Stimulated activated CD4-positive, alpha-beta T cell treated with anti-CD3 and anti-CD28 coated beads, Interleukin-1b, Interleukin-23, amount 100 ng/mL, for 4 hours (primary cell): ENCODE measurements at regions not wholly inside any gene's neighbourhood (a gene's known extent, or its start where the extent isn't known, plus 50 kb on each side); places are given as distances from the start of the nearest gene placed in this dataset.
"Not testable (repeated sequence)": the region's sequence is repeated elsewhere in the genome, so short reads cannot be mapped to it uniquely, and the experiment has no call there.

Experiments
- DNase-seq, 2 donors: peaks; one replicate each; pipeline ENCODE4 v3.0.0-alpha.2; 2020; ENCODE audit warnings: low read depth in 2 of 2

DNA sequence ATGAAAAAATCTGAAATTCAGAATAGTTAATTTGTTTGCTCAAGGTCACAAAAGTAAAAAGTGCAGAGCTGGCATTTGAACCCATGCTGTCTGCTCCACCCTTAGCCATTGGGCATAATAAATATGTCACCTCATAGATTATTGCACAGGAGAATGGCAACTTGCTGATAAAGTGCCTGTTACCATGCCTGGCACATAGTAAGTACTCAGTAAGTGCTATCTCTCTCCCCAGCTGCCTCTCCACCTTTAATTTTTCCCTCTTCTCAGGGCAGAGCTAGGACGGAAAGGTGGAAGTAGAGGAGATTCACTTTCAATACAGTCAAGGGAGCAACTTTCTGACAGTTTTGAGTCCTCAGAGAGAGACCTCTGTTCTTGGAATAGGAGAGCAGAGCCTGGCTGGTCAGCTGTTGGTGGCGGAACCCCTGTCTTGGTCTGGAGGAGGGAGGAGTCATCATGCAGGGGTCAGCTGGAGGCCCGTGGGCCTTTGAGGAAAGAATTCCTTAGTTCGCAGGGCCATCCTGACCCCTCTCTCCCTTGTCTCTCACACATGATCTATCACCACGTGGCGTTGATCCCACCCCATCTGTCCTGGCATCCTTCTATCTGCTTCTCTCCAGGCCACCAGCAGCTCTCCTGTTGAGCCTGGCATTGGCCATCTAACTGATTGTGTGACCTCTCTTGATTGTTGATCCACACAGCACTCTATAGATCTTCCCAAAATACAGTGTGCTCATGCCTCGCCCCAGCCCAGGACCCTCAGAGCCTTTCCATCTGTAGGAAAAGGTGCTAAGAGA is 149.3 kb downstream of the RPLP1 start:
- no peak for DNase-seq

DNA sequence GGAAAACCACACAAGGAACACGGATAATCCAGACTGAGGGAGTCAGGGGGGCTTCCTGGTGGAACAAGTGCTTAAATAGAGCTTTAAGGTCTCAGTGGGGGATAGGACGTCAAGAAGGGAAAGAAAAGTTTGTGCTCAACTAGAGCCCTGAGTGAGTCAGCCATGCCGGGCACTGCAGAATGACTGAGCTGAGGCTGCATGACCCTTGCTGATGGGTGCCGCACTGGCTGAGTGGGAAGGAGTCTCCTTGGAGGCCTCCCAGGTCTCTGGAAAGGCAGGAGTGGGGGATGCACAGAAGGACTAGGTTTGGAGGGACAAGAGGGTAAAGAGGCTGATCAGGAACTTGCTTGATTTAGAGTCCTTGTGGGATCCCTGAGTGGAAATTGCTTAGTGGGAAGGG is 150.3 kb downstream of the RPLP1 start:
- DNase-seq: no peak

DNA sequence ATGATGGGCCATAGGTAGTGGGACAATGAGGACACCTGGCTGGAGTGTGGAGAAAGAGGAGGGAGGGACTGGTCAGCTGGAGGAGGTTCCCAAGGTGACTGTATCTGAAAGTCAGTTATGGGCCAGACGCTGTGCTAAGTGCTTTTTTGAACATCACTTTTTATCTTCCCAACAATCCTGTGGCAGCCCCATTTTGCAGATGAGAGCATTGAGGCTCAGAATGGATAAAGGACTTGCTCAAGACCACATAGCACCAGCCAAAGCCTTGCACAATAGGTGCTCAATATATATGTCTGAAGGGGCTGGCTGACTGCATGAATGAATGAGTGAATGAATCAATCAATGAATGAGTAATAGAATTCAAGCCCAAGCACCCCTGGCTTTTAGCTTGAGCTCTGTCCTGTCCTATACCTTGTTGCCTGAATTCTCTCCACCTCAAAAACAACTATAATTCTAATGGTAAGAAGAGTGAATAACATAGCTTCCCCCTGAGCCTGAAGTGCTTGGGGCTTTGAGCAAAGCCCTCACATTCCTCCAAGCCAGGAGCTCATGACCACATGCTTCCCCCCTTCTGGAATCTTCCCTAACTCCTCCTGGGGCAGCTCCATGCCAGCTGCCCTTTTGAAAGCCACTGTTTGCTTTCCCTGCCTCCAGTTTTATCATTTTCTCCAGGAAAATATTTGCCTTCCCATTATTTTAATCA is 150.9 kb downstream of the RPLP1 start:
- DNase-seq: no peak

DNA sequence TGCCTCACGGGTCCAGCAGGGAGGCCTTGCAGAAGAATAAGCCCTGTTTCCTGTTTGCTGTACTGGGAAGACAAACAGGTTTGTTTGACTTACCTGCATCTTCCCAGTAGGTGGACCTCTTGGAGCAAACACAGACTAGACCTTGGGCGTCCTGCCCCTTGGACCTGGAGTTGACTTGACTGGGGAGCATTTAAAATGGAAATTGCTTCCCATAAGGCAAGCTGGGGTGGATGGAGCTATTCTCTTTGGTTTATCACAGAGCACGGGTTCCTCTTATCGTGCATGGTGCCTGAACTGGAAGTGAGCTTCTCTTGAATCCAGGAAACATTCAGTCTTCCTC is 151.4 kb downstream of the RPLP1 start:
- no peak for DNase-seq

DNA sequence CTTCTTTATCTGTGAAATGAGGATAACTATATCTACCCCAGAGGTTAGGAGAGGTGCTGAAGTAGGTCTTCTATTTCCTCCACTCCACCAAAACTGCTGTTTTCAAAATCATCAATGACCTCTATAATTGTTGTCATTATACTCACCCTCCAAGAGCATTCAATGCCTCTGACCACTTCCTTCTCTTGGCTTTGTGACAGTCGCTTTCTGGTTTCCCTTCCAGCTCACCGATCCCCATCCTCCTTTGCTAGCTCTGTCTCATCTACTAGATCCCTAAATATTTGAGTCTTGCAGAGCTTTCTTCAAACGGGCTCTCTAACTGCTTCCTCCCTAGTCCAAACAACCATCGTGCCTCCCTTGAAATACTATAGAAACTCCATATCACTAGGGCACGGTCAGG is 153.5 kb downstream of the RPLP1 start:
- no peak for DNase-seq

DNA sequence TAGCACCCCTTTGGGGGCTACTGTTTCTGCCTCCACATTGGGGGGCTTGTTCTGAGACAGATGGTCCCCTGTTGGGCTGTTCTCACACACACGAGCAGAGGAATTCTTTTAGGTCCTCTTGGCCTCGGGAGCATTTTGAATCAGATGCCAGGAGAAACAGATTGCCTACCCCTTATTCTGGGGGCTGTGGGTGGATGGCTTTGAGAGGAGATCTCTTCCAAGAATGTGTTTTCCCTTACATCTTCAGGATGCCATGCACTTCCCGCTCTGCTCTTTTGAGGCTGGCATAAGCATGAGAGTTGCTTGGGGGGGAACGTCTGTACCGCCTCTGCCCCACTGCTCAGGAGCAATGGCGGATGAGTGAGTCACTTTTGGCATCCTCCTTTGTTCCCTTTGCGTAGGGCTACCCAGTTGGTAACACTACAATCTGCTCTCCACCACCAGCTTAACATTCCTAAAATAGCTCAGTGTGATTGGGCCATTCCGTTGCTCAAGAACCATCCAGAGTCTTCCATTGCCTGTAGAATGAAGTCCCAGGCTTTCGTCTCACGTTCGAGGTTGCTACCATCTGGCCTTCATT is 154.4 kb downstream of the RPLP1 start:
- DNase-seq: no peak

DNA sequence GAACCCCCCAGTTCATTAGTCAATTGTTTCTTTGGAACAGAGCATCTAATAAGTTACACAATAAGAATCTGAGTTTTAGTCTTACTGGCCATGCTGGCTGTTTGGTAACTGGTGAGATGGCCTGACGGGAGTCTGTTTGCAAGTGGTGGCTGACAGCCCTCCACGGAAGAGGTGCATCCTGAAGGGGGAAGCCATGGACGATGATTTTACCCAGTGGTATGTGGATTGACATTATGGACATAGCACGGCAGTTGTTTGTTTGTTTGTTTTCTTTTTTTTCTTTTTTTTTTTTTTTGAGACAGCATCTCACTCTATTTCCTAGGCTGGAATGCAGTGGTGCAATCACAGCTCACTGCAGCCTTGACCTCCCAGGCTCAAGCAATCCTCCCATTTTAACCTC is 156.0 kb downstream of the RPLP1 start:
- DNase-seq: no peak

DNA sequence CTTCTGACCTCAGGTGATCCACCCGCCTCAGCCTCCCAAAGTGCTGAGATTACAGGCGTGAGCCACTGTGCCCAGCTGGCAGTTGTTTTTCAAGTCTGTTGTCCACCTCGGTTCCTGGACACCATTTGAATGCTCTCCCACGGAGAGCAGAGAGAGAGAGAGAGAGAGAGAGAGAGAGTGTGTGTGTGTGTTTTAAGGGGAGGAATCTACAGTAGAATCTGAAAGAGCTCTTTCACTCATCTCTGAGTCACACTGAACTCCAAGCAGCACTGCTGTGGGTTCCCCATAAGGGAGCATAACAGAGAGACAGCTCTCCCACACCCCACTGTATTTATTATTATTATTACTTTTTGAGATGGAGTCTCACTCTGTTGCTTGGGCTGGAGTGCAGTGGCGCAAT is 156.6 kb downstream of the RPLP1 start:
- no peak for DNase-seq

DNA sequence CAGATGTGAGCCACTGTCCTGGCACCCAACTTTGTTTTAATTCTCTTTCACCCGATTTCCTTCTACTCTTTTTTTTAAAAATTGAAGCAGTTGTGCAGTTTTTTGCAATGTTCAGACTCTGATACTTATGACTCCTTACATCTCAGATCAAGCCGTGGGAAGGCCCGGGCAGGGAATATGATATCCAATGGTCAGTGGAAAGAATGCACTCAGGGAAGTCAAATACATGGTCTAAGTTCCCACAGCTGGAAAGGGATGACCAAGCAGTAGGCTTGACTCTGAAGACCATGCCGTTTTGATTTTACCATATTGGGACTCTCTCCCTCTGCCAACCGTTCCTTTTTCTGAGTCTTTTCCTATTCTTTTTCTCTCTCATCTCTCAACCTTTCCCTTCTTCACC is 157.2 kb downstream of the RPLP1 start:
- DNase-seq: no peak

DNA sequence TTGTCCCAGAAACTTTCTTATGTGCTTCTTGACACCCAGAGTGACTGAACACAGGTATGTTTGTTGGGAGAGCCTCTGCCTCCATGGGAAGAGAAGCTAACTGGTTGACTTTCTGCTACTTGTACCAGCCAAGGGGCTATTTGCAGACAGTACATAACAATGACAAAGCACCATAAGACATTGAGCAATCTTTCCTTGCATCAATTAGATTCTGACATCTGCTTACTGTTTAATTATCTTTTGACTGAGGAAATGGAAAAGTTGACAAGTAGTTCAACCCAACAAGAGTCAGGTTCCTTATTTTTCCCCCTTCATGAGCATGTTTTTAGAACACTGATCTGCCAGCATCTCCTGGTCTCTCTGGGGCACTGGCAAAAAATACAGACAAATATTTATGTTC is 157.7 kb downstream of the RPLP1 start:
- no peak for DNase-seq

DNA sequence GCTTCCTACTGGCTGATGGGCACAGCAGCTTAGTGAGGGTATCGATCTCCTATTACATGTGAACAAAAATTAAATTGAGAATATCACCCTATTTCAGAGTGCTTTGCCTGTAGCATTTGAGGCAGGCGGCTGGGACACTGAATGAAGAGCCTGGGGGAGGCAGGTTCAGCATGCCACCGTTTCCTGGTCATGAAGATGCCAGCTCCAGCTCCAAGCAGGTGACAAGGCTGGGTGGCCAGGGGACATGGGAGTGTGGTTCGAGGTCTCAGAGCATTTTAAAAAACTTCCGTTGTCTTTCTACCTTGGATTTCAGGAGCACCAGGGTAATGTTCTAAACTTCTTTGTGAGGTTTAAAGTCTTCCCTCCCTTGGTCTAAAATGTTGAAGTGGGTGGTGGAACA is 158.2 kb downstream of the RPLP1 start:
- no peak for DNase-seq

DNA sequence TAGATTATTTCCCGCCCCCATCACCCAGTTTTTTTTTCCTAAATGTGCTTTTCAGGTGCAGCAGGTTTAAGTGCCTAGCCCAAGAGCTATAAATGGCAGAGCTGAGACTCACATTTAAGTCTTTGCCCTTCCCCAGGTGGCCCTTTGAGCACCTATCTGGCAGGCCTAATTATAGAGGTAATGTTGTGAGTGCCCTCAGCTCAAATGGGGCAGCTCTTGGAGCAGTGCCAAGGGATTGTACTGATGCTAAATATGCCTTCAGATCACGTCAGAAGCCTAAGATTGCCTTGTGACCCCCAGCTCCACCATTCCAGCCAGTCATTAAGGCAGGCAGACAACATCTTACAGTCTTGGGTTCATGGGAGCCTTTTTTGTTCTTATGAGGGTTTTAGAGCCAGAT is 159.5 kb downstream of the RPLP1 start:
- no peak for DNase-seq

DNA sequence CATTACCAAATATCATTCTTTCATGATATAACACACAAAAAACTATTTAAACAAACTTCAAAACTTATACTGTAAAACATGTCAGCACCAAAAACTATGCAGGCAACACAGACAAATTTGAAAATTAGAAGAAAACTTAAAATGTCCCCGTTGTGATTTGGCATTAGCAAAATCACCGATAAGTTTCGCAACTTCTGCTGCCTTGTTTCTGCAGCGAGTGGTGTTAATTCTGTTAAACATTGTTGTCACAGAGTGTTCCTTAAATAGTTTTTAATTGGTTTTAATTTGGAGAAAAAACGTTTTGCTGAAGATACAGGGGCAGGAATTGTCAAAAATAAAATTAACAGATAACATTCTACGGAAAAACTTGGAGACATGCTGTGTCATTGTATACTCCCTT is 160.6 kb downstream of the RPLP1 start:
- no peak for DNase-seq

DNA sequence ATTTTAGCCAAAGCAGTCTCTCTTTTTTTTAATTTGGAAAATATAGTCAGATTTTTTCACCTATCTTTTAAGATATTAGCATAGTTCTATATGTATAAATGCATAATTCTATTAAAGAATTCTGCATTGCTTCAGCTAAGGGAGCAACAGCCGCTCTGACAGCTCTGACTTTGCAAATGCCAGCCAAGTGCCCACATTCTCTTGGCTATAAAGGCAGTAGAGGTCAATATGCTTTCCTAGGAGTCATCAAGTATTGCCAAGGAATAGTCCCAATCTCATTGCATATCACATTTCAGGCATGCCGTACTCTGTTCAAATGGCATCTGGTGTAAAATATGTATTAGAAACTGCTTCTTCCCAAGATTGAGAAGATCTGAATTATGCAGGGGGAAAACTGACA is 161.4 kb downstream of the RPLP1 start:
- no peak for DNase-seq

DNA sequence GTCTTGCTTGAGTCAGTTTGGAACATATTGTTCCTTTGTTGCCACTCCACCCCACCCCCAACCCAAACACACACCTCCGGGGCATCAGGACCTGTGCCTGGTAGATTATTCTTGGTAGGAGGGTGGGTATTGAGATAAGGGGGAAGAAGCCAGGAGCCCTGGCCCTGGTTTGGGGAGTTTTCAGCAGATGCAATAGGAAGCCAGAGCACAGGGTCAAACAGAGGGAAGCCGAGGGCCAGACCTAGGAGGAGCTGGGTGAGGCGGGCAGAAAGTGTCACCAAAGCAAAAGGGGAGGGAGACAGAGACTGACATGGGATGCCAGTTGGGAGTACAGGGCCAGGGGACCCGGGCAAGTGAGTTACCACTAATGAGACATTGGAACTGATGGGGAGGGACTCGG is 163.1 kb downstream of the RPLP1 start:
- DNase-seq: no peak

DNA sequence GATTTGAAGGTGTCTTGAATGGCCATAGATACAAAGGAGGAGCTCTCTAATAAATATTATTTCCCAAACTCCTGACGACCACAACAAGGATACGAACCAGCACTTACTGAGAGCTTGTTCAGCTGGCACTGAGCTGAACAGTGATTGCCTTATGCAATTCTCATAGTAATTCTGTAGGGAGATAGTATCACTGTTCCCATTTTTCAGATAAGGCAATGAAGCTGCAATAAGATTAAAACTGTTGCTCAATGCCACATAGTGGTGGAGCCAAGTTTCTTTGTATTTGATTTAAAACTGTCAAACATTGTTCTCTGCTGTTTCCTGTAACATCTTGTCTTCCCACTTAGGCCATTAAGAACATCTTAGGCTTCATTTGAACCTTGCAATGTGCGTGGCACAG is 163.9 kb downstream of the RPLP1 start:
- no peak for DNase-seq

DNA sequence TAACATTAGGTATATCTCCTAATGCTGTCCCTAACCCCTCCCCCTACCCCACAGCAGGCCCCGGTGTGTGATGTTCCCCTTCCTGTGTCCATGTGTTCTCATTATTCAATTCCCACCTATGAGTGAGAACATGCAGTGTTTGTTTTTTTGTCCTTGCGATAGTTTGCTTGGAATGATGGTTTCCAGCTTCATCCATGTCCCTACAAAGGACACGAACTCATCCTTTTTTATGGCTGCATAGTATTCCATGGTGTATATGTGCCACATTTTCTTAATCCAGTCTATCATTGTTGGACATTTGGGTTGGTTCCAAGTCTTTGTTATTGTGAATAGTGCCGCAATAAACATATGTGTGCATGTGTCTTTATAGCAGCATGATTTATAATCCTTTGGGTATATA is 164.5 kb downstream of the RPLP1 start:
- DNase-seq: not testable (repeated sequence)

DNA sequence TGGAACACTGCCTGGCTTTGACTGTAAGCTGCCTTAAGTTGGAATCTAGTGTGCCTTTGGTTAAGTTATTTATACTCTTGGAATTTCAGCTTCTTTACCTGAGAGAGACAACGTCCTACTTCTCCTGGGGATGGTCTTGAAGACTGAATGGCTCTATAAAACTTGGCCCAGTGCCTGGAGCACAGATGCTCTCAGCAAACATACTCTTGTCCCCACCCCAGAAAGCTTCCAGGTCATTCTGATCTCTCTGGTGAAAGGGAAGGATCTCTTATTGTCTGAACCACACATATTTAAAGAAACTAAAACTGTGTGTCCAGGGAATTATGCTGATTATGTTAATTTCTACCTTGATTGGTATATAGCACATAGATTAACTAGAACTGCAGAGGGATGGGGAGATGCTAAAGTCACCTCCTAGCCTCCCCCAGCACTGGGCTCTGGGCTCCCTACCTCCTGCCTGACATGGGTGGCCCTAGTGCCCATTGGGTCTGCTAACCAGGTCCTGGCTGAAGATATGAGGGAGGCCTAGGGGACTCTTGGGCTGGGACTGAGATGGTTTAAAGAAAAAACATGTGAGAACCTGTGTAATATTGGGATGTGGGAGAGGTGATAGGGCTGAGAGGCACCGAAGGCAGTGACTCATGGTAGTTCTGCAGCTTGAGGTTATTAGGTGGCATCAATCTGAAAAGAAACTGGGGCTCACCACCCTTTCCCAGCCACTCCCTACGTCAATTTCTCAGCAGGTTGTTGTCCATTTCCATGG is 171.0 kb downstream of the RPLP1 start:
- DNase-seq: no peak

DNA sequence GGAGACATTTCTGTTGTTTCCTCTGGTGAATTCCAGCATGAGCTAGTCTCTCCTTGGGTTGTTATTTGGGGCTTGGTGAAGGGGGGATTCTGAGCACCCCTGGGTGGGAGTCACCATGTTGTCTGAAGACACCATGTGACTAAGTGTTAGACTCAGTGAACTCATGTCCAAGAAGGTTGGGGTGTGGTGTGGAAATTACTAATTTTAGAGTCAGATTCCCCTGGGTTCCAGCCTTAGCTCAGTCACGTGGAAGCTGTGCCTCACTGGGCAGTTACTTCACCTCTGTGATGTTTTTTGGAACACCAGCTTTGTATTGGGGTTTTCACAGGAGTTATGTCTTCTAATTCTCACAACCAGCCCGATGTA is 171.5 kb downstream of the RPLP1 start:
- no peak for DNase-seq

DNA sequence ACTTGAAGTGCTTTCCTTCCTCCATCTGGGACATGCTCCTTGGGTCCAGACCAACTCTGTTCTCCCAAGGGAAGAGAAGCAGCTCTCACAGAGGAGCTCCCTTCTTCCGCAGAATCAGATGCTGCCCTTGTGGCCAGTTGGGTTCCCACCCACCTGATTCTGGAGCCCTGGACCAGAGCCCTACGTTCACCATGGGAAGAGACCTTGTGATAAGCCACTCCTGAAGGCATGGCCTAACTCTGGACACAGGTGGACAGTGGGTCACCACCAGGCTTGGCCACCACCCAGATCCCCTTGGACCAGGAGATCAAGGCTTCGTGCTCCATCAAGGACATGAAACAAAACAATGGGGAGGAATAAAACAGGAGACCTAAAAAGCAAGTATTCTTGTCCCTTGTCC is 172.2 kb downstream of the RPLP1 start:
- DNase-seq: no peak

DNA sequence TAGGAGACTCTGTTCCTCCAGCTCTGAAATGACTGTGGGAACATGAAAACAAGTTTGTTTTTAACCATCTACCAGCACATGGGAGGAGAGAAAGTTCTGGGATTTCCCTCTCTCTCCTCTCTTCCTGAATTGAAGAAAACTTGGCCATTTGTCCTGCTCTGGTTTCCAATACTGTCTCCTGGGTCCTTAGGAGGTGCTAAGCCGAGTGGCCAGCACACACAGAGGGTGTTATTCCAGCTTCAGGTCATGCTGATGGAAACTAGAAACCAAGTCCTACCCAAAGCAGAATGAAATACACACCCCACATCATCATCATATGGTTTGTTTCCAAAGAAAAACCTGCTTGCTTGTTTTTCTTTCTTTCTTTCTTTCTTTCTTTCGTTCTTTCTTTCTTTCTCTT is 172.7 kb downstream of the RPLP1 start:
- no peak for DNase-seq
